ENCODE measurements at regions not wholly inside any gene's neighbourhood (a gene's known extent, or its start where the extent isn't known, plus 50 kb on each side); places are given as distances from the start of the nearest gene placed in this dataset.

GRCh38 chr12:84077679-84078078 lies 834.9 kb downstream of the SLC6A15 start:
- Mint-ChIP-seq H3K27ac (no peak overlapping the region), H3K36me3 (no peaks in the 10 kb centered on the region), H3K4me1 (ENCODE audit: low read depth in 2 of 2) (no peaks in the 10 kb centered on the region), H3K4me3 (no peak overlapping the region), H3K9me3 (peaks cover 10% of the 10 kb centered on the region), H3K27me3 (no peaks in the 10 kb centered on the region)
- DNase-seq (ENCODE audit: low spot score) (no peak), ATAC-seq (no peak)

- Mint-ChIP-seq H3K4me1 (ENCODE audit: low read depth in 2 of 2) (no peaks in the 10 kb centered on the region), H3K27me3 (no peaks in the 10 kb centered on the region), H3K4me3 (no peak overlapping the region), H3K36me3 (no peaks in the 10 kb centered on the region), H3K27ac (no peak overlapping the region), H3K9me3 (peaks cover 13% of the 10 kb centered on the region)
- DNase-seq (ENCODE audit: low spot score) (no peak), ATAC-seq (no peak)
Observed at GRCh38 chr12:84075991-84076390, 836.6 kb downstream of the SLC6A15 start.

- H3K27me3 Mint-ChIP-seq = no peaks in the 10 kb centered on the region
- H3K27ac Mint-ChIP-seq = no peak overlapping the region
- no peak for ATAC-seq
- no peaks in the 10 kb centered on the region for H3K4me1 Mint-ChIP-seq (ENCODE audit: low read depth in 2 of 2)
- no peaks in the 10 kb centered on the region for H3K36me3 Mint-ChIP-seq
- H3K9me3 Mint-ChIP-seq = peaks cover 18% of the 10 kb centered on the region
- H3K4me3 Mint-ChIP-seq = no peak overlapping the region
- DNase-seq (ENCODE audit: low spot score) = no peak
Observed at GRCh38 chr12:84073401-84073800, 839.2 kb downstream of the SLC6A15 start.

- Mint-ChIP-seq H3K27ac (no peak overlapping the region), H3K9me3 (peaks cover 14% of the 10 kb centered on the region), H3K4me1 (ENCODE audit: low read depth in 2 of 2) (no peaks in the 10 kb centered on the region), H3K27me3 (no peaks in the 10 kb centered on the region), H3K4me3 (no peak overlapping the region), H3K36me3 (no peaks in the 10 kb centered on the region)
- DNase-seq (ENCODE audit: low spot score) (no peak), ATAC-seq (no peak)
Observed at GRCh38 chr12:84072961-84073360, 839.6 kb downstream of the SLC6A15 start.

- Mint-ChIP-seq H3K27ac (no peak overlapping the region), H3K36me3 (no peaks in the 10 kb centered on the region), H3K27me3 (no peaks in the 10 kb centered on the region), H3K4me1 (ENCODE audit: low read depth in 2 of 2) (no peaks in the 10 kb centered on the region), H3K4me3 (no peak overlapping the region), H3K9me3 (peaks cover 18% of the 10 kb centered on the region)
- DNase-seq (ENCODE audit: low spot score) = no peak
- no peak for ATAC-seq
Observed at GRCh38 chr12:84070292-84070691, 842.3 kb downstream of the SLC6A15 start.

- Mint-ChIP-seq H3K9me3 (peaks cover 16% of the 10 kb centered on the region), H3K36me3 (no peaks in the 10 kb centered on the region), H3K4me1 (ENCODE audit: low read depth in 2 of 2) (no peaks in the 10 kb centered on the region), H3K27me3 (no peaks in the 10 kb centered on the region), H3K4me3 (no peak overlapping the region), H3K27ac (no peak overlapping the region)
- no peak for ATAC-seq
- no peak for DNase-seq (ENCODE audit: low spot score)
Observed at GRCh38 chr12:84069699-84070098, 842.9 kb downstream of the SLC6A15 start.

GRCh38 chr12:84069198-84069597 lies 843.4 kb downstream of the SLC6A15 start:
- Mint-ChIP-seq H3K27ac (no peak overlapping the region), H3K4me1 (ENCODE audit: low read depth in 2 of 2) (no peaks in the 10 kb centered on the region), H3K9me3 (peaks cover 13% of the 10 kb centered on the region), H3K27me3 (no peaks in the 10 kb centered on the region), H3K4me3 (no peak overlapping the region), H3K36me3 (no peaks in the 10 kb centered on the region)
- ATAC-seq = no peak
- no peak for DNase-seq (ENCODE audit: low spot score)

GRCh38 chr12:84058136-84058535 lies 854.5 kb downstream of the SLC6A15 start:
- H3K9me3 Mint-ChIP-seq = peaks cover 15% of the 10 kb centered on the region
- peaks cover 18% of the 10 kb centered on the region for H3K36me3 Mint-ChIP-seq
- ATAC-seq (no peak), DNase-seq (ENCODE audit: low spot score) (no peak)
- H3K27ac Mint-ChIP-seq = no peak overlapping the region
- no peaks in the 10 kb centered on the region for H3K4me1 Mint-ChIP-seq (ENCODE audit: low read depth in 2 of 2)
- H3K4me3 Mint-ChIP-seq = no peak overlapping the region
- no peaks in the 10 kb centered on the region for H3K27me3 Mint-ChIP-seq

- no peak for ATAC-seq
- Mint-ChIP-seq H3K36me3 (peaks cover 22% of the 10 kb centered on the region), H3K9me3 (peaks cover 17% of the 10 kb centered on the region), H3K4me3 (no peak overlapping the region), H3K27me3 (no peaks in the 10 kb centered on the region), H3K27ac (no peak overlapping the region), H3K4me1 (ENCODE audit: low read depth in 2 of 2) (no peaks in the 10 kb centered on the region)
- no peak for DNase-seq (ENCODE audit: low spot score)
Observed at GRCh38 chr12:84054811-84055210, 857.8 kb downstream of the SLC6A15 start.

GRCh38 chr12:84047881-84048280 lies 864.7 kb downstream of the SLC6A15 start:
- no peaks in the 10 kb centered on the region for H3K4me1 Mint-ChIP-seq (ENCODE audit: low read depth in 2 of 2)
- ATAC-seq = no peak
- H3K9me3 Mint-ChIP-seq = peaks cover under 1% of the 10 kb centered on the region
- no peak overlapping the region for H3K4me3 Mint-ChIP-seq
- no peak for DNase-seq (ENCODE audit: low spot score)
- H3K36me3 Mint-ChIP-seq = peaks cover 2% of the 10 kb centered on the region
- H3K27me3 Mint-ChIP-seq = no peaks in the 10 kb centered on the region
- no peak overlapping the region for H3K27ac Mint-ChIP-seq

- H3K27me3 Mint-ChIP-seq = no peaks in the 10 kb centered on the region
- no peak for ATAC-seq
- H3K9me3 Mint-ChIP-seq = no peaks in the 10 kb centered on the region
- no peak overlapping the region for H3K4me3 Mint-ChIP-seq
- H3K27ac Mint-ChIP-seq = no peak overlapping the region
- no peaks in the 10 kb centered on the region for H3K4me1 Mint-ChIP-seq (ENCODE audit: low read depth in 2 of 2)
- DNase-seq (ENCODE audit: low spot score) = no peak
- no peaks in the 10 kb centered on the region for H3K36me3 Mint-ChIP-seq
Observed at GRCh38 chr12:84046859-84047258, 865.7 kb downstream of the SLC6A15 start.

- H3K4me1 Mint-ChIP-seq (ENCODE audit: low read depth in 2 of 2) = no peaks in the 10 kb centered on the region
- no peak overlapping the region for H3K27ac Mint-ChIP-seq
- ATAC-seq = no peak
- H3K27me3 Mint-ChIP-seq = no peaks in the 10 kb centered on the region
- peaks cover 4% of the 10 kb centered on the region for H3K36me3 Mint-ChIP-seq
- H3K9me3 Mint-ChIP-seq = peaks cover 7% of the 10 kb centered on the region
- no peak for DNase-seq (ENCODE audit: low spot score)
- no peak overlapping the region for H3K4me3 Mint-ChIP-seq
Observed at GRCh38 chr12:84043355-84043754, 869.2 kb downstream of the SLC6A15 start.

- Mint-ChIP-seq H3K4me1 (ENCODE audit: low read depth in 2 of 2) (no peaks in the 10 kb centered on the region), H3K36me3 (peaks cover 4% of the 10 kb centered on the region), H3K27ac (no peak overlapping the region), H3K4me3 (no peak overlapping the region), H3K27me3 (no peaks in the 10 kb centered on the region), H3K9me3 (peaks cover 17% of the 10 kb centered on the region)
- ATAC-seq (no peak), DNase-seq (ENCODE audit: low spot score) (no peak)
Observed at GRCh38 chr12:84038242-84038641, 874.4 kb downstream of the SLC6A15 start.

- DNase-seq (ENCODE audit: low spot score) (no peak), ATAC-seq (no peak)
- Mint-ChIP-seq H3K27ac (no peak overlapping the region), H3K27me3 (no peaks in the 10 kb centered on the region), H3K36me3 (peaks cover 4% of the 10 kb centered on the region), H3K4me3 (no peak overlapping the region), H3K9me3 (peaks cover 17% of the 10 kb centered on the region), H3K4me1 (ENCODE audit: low read depth in 2 of 2) (no peaks in the 10 kb centered on the region)
Observed at GRCh38 chr12:84036912-84037311, 875.7 kb downstream of the SLC6A15 start.

- Mint-ChIP-seq H3K4me3 (no peak overlapping the region), H3K9me3 (peaks cover 17% of the 10 kb centered on the region), H3K27me3 (no peaks in the 10 kb centered on the region), H3K4me1 (ENCODE audit: low read depth in 2 of 2) (no peaks in the 10 kb centered on the region), H3K36me3 (peaks cover 4% of the 10 kb centered on the region), H3K27ac (no peak overlapping the region)
- DNase-seq (ENCODE audit: low spot score) = no peak
- no peak for ATAC-seq
Observed at GRCh38 chr12:84035766-84036165, 876.8 kb downstream of the SLC6A15 start.

Data from natural killer cell treated with Interleukin-12 subunit alpha and Interleukin-12 subunit beta and Interleukin-15 and Interleukin-18, amount 100 ng/mL, for 72 hours (primary cell).